HG02840 (cell line): ENCODE measurements at regions not wholly inside any gene's neighbourhood (a gene's known extent, or its start where the extent isn't known, plus 50 kb on each side); places are given as distances from the start of the nearest gene placed in this dataset.
"Not testable (repeated sequence)": the region's sequence is repeated elsewhere in the genome, so short reads cannot be mapped to it uniquely, and the experiment has no call there.

Experiments
- ATAC-seq: cut with Tn5 transposase; IDR thresholded peaks from one replicate; pipeline ENCODE4 v1.9.1; 2021; ENCODE audit warnings: mild to moderate bottlenecking, moderate library complexity, moderate number of reproducible peaks; ENCODE audit not compliant: unreplicated experiment, low FRiP score

GRCh38 chr7:106457678-106458077 is 172.9 kb upstream of the NAMPT start:
- no peak for ATAC-seq

DNA sequence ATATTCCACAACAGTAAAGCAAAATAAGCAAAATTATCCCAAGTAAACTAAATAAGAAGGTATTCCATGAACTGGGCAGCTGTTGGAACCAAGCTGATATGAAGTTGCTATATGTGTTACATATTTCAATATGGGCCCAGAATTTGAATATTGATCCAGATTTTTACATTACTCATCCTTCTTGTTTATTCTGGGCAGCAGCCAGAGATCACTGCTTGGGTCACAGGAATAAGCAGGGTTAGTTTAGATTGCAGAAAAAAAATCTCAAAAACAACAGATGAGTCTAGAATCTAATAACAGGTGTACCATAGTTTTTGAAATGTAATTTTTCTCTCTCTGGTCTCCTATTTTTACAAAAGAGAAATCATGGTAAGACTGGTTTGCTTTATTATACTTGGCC is 171.5 kb upstream of the NAMPT start:
- no peak for ATAC-seq

- ATAC-seq: no peak
Observed at GRCh38 chr7:106452031-106452851, 167.5 kb upstream of the NAMPT start.

- no peak for ATAC-seq
Observed at GRCh38 chr7:106451171-106451570, 166.4 kb upstream of the NAMPT start.

GRCh38 chr7:106450716-106451115 is 165.9 kb upstream of the NAMPT start:
- no peak for ATAC-seq

- no peak for ATAC-seq
Observed at GRCh38 chr7:106448992-106449859, 164.4 kb upstream of the NAMPT start.

DNA sequence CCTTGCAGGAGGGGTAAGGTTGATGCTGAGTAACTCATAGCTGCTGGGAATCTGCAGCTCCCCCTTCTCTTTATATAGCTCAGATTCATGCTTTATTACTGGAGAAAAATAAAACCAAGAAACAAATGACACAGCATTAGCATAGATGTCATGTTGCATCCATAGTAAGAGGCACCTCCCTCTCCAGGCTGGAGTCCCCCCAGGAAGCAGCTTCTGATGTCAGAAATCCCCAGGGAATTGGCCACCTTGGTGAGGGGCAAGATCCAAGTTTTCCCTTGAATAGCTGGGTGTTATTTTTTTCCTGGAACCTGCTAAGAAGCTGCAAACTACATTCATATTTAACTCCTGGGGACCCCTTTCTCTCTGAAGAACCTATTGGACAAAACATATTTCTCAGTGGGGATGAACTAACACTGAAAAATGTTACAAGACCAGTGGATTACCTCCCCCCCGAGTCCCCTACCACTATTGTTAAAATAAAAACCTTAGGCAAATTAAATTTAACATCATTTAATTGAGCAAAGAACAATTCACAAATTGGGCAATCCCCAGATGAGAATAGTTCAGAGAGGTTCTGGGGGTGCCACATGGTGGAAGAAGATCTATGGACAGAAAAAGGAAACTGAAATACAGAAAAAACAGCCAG is 163.7 kb upstream of the NAMPT start:
- ATAC-seq: no peak

DNA sequence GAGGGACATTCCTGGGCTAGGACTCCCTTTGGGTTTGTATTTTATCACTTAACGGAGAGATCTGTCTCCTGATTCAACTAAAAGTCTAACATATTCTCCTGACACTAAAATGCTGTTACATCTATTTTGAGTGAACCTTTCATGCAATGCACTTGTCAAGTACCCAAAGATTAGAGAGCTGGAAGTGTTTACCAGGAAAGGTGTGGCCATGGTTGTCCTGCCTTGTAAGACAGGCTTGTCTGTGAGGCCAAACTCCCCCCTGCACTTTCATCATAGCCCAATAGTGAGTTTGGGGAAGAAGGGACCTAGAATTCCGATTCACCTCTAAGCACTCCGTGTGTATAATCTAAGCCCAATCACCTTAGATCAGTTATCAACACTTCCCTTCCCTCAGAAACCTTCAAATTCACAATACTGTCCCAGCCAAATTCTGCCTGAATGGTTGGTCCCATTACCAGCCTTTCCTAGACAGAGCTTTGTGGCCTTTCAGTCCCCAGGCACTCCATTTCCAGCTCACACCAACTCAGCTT is 162.6 kb upstream of the NAMPT start:
- no peak for ATAC-seq

- ATAC-seq: not testable (repeated sequence)
Observed at GRCh38 chr7:106445366-106445765, 160.6 kb upstream of the NAMPT start.

DNA sequence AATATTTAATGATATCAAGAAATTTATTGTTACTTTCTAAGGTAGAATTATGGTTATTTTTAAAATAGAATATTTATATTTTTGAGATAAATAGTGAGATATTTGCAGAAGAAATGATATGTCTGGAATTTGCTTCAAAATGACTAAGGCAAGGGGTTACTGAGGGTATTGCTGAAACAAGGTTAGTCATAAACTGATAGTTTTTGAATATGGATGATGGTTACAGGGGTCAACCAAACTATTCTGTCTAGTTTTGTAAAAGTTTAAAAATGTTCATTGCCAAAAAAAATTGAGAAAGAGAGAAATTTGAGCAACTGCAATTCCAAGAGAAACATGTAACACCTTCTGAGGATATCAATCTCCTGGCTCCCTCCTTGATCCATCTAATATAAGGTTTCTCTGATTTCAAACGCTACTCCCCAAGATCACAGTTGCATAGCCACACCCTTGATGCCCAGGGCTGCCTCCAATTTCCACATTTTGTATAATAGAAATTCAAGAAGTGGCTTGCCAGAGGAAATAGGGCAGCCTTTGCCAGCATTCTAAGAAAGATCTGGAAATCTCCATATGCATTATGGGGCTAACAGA is 159.4 kb upstream of the NAMPT start:
- ATAC-seq: no peak

GRCh38 chr7:106443156-106443555 is 158.4 kb upstream of the NAMPT start:
- ATAC-seq: no peak

DNA sequence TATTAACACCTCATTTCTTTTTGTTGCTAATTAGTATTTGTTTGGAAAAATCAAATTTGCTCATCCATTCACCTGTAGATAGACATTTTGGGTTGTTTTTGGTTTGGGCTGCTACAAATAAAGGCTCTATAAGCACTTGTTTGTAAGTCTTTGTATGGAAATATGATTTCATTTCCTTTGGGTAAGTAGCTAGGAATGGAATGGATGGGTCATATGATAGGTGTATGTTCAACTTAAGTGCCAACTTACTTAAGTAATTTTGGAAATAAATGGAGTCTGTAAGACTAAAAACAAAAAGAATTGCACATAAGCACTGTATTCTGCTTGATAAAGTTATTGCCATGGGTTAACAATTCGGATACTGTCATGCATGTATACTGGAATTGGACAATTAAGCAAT is 157.7 kb upstream of the NAMPT start:
- no peak for ATAC-seq

GRCh38 chr7:106441343-106441742 is 156.6 kb upstream of the NAMPT start:
- not testable (repeated sequence) for ATAC-seq

GRCh38 chr7:106436933-106437332 is 152.2 kb upstream of the NAMPT start:
- not testable (repeated sequence) for ATAC-seq

GRCh38 chr7:106433377-106433776 is 148.6 kb upstream of the NAMPT start:
- ATAC-seq: no peak

DNA sequence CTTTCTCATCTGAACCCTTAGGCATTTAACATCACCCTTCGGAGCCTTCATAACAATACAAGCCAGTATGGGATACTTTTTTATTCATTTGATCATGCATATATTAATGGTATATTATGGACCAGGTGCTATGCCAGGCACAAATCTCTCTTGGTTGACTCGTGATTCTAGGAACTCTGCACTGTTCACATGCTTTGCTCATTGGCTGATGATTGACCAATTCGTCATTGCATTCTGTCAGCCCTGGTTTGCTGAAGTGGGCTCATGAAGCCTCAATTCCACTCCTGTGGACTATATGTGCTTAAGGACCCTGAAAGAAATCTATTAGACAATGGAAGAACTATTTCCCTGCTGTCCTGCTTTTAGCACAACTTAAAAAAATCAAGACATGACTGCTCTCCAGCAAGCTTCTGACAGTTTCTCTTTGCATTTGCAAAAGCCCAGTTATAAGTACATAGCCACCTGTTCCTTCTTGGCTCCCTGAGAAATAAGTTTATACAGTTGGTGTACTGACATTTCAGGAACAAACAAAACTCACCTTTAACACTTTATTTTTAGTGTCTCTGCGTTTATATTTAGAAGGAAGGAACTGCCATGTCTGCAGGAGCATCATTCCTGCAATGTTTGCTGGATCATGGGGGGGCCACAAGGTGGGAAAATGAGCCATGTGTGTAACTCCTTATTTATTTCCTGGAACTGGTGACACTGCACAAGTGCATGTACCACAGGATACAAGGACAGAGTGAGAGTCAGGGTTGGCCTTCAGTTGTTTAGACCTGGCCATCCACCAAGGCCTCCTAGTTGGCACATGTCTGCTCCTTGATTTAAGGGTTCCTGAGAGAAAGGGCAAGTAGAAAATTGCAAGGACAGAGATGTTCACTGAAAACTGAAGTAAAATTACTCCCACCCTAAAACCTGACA is 146.0 kb upstream of the NAMPT start:
- no peak for ATAC-seq

- ATAC-seq: no peak
Observed at GRCh38 chr7:106430103-106430502, 145.3 kb upstream of the NAMPT start.

DNA sequence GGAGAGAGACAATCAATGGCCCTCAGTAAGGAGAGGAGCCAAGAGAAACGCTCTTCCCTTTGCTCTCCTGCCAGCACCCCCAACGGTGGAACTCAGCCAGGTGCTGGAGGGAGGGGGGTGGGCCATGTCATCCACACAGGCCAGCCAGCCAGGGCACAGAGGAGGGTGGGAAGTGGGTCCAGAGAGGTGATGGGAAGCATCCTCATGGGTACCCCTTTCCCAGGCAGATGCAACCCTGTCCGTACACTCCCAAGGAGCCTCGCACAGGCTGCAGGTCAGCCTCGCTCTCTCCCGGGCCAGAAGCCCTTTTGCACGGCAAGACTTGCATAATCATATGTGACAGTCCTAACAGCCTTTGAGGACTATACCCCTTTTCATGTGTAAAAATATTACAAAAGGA is 142.0 kb upstream of the NAMPT start:
- ATAC-seq: no peak

DNA sequence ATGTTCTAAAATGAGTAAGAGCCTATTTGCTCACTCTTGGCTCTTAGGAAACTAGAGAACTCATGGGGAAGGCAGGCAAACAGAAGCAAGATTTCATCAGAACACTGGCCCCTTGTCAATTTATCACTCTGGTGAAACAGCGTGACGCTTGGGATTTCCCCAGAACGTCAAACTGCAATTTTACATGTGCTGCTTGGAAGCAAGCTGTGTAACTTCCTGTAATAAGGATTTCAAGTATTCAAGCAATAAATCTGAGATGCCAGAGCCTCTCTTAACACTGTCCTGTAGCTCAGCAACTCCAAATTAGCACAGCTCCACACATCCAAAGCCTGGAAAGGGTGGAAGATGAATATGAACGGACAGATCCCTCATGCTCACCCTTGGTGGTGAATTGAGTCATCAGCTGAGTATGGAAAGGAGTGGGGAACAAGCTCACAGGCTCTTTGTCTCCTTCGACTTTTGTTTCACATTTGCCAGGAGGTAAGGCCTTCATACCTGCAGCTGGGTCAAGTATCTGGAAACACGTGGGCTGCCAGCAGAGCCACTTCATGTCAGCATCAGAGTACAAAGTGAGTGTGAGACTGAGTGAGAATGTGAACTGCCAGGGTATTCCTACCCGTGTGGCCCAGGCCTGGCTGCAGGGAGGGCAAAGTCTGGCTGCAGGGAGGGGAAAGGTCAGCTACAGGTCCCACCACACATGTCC is 140.4 kb upstream of the NAMPT start:
- peak; percentile 91 for ATAC-seq
